HG03520 (cell line): ENCODE measurements at regions not wholly inside any gene's neighbourhood (a gene's known extent, or its start where the extent isn't known, plus 50 kb on each side); places are given as distances from the start of the nearest gene placed in this dataset.
"Not testable (repeated sequence)": the region's sequence is repeated elsewhere in the genome, so short reads cannot be mapped to it uniquely, and the experiment has no call there.

Experiments used
- ATAC-seq: cut with Tn5 transposase; IDR thresholded peaks from one replicate; pipeline ENCODE4 v1.9.1; 2021; ENCODE audit warnings: mild to moderate bottlenecking, moderate library complexity; ENCODE audit not compliant: unreplicated experiment

DNA sequence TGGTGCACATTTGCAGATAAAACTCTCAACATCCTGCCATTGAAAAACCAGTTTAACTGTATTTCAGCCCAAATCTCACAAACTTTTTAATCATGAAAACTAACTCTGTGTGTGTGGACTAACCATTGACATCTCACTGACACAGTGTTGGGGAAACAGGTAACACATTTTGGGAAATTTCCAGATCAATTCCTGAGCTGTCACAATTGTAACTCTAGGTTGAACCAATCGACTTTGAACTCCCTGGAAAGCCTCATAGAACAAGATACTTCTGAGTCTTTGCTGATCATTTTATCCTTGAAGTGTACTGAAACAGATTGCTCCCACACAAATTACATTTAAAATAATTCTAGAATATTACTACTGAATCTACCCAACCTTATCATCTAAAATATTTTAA lies 667.9 kb upstream of the NR2F2 start:
- ATAC-seq = no peak

- ATAC-seq = no peak
Measured at GRCh38 chr15:95663156-95664100, 667.1 kb upstream of the NR2F2 start.

DNA sequence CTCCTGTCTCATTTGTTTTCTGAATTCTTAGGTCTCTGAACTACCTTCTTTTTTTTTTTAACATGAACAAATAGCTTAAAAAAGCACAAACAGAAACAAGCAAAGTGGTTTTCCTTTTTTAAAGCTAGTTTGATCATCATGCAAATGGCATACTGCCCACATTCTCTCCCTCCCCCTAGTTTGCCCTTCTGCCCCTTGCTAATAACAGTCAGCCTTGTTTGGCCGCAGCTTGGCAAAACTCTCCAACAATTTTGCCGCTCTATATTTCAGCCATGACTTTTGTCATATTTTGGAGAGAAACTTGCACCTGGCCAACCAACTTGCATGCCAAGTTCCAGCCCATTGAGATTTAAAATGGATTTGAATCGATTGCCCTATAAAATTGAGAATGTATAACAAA lies 666.0 kb upstream of the NR2F2 start:
- ATAC-seq = no peak

DNA sequence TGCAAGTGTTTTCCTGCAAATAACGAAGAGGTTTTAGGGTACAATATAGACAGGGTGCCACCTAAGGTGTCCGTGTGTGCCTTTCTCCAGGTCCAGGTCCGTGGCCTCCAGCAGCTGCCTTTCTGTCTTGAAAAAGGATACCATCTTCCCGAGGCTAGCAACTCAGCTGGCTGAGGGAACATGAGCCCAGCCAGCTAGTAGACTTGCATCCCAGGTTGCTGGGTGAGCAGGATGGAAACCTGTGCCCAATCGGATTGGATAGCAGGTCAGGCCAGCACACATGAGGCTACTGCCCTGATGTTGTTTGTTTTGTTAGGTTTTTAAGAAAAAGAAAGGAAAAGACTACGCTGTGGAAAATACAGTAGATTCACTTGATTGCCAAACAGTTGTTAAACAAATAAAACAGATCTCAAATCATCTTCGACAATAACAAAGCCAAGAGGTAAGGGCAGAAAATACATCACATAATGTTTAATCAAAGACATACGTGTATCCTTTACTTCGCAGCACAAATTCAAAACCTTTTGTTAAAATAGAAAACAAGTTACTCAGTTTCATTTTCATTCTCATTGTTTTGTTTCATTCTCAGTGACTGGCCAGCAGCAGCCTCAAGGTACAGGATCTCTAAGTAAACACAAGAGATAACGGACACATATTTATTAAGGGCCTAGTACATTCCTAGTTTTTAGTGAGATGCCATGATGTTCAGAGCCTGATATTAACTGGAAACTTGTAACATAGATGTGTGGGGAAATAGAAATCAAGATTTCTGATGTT lies 661.2 kb upstream of the NR2F2 start:
- ATAC-seq = no peak

- ATAC-seq = no peak
Measured at GRCh38 chr15:95674031-95674430, 656.5 kb upstream of the NR2F2 start.

DNA sequence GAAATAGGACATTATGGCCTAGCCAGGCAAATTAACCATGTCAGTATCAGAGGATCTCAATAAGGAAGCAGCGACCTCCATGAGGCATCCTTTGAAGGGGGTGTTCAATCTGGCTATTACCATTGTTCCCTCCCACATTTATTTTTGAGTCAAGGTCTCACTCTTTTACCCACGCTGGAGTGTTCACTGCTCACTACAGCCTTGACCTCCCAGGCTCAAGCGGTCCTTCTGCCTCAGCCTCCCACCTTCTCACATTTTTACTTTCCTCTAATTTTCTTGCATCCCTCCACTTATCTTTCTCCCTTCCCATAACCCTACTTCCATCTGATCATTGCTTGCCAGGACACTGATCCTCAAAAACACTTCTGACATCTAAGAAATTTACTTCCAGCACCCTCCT lies 654.0 kb upstream of the NR2F2 start:
- ATAC-seq = no peak

DNA sequence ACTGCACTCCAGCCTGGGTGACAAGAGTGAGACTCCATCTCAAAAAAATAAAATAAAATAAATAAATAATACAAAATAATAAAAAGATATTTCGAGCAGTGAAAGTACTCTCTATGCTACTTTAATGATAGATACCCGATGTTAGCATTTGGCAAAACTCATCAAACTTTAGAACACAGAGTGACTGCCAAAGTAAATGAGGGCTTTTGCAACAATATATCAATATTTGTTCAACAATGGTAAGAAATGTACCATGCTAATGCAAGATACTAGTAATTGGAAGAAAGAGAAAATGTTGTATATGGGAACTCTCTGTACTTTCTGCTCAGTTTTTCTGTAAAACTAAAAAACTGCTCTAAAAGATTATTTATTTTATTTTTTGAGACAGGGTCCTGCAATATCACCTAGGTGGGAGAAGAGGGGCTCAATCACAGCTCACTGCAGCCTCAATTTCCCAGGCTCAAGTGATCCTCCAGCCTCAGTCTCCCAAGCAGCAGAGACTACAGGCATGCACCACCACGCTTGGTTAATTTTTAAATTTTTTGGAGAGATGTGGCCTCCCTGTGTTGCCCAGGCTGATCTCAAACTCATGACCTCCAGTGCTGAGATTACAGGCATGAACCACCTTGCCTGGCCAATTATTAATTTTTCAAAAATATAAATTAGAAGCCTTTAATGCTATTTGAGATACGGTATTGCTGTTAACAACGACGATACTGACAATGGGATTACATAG lies 650.5 kb upstream of the NR2F2 start:
- ATAC-seq = no peak

DNA sequence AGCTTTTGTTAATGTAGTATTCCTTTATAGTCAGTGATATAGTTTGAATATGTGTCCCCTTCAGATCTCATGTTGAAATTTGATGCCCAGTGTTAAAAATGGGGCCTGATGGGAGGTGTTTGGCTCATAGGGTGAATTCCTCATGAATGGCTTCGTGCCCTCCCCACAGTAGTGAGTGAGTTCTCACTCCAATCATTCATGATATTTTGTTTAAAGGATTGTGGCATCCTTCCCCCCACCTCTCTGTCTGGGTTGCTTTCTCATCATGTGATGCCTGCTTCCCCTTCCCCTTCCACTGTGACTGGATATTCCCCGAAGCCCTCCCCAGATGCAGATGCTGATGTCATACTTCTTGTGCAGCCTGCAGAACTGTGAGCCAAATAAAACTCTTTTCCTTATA lies 649.8 kb upstream of the NR2F2 start:
- no peak for ATAC-seq

GRCh38 chr15:95681836-95682544 lies 648.5 kb upstream of the NR2F2 start:
- no peak for ATAC-seq

- ATAC-seq = no peak
Measured at GRCh38 chr15:95684126-95684525, 646.4 kb upstream of the NR2F2 start.

DNA sequence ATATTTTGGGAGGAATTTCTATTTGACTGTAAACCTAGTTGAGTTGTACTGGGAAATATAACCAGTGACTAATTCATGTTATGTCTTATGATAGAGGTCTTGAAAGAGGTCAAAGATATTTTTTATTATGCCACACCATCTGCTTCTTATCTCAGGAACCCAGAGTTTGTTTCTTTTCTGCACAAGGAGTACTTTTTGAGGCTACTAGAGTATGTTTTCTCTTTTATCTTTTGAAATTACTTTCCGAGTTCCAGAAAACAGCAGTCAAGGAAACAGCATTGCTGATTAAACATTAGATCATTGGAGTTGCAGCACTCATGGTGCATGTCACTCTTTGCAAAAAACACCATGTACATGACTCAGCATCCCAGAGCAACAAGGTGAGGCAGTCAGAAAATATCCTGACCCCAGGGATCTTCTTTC lies 645.8 kb upstream of the NR2F2 start:
- no peak for ATAC-seq

DNA sequence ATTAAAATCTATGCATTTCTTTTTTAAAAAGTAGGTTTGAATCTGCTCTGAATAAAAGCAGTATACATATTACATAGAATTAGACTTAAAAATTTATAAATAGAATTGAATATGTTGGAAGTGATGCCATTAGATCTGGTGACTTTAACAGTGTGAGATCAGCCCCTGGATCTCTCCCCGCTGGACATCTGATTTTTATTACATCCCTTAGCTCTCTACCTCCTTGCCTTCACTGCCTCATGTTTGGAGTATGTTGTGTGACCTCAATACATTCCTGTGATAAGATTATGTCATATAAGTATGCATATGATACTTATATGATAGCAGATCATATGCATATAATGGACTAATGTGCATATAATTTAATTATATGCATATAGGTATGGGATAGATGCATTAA lies 643.4 kb upstream of the NR2F2 start:
- ATAC-seq = no peak

DNA sequence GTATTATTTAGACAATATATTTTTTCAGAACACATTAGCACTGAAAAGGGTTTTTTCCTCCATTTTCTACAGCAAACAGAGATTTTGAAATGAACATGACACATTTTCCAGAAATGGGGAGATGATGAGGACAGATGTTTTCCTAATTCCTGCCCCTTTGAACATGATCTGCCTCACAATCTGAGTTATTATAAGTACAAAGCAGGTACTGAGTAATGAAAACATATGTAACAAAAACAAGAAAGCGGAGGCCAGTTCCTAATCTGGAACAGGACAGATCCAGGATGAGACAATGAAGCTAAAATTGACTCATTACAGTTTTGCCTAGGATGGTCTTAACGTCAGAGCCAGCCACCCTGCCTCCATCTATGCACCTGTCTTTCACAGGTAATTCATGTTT lies 642.8 kb upstream of the NR2F2 start:
- no peak for ATAC-seq

- ATAC-seq = no peak
Measured at GRCh38 chr15:95690631-95691340, 639.7 kb upstream of the NR2F2 start.

DNA sequence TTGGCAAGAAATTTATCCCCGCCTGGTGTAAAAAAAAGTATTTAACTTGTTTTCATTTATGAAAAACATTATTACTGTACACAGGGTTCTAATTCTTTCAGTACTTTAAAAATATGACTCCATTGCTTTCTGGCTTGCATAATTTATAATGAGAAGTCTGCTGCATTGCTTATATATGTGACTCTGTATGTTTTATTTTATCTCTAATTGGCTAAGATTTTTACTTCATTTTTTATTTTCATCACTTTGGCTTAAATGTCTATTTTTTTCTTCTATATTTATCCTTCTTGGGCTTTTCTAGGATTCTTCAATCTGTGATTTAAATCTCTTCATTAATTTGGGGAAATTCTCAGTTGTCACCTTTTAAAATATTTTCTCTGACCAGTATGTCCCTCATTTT lies 636.6 kb upstream of the NR2F2 start:
- ATAC-seq = no peak

GRCh38 chr15:95698230-95698629 lies 632.3 kb upstream of the NR2F2 start:
- no peak for ATAC-seq

- no peak for ATAC-seq
Measured at GRCh38 chr15:95698951-95699350, 631.5 kb upstream of the NR2F2 start.

DNA sequence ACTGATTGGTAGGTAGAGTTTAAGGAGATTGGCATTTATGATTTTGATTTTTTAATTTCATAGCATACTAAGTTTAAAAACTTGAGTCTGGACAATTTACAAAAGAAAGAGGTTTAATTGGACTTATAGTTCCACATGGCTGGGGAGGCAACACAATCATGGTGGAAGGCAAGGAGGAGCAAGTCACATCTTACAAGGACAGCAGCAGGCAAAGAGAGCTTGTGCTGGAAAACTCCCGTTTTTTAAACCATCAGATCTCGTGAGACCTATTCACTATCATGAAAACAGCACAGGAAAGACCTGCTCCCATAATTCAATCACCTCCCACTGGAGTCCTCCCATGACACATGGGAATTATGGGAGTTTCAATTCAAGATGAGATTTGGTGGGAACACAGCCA lies 630.9 kb upstream of the NR2F2 start:
- no peak for ATAC-seq

DNA sequence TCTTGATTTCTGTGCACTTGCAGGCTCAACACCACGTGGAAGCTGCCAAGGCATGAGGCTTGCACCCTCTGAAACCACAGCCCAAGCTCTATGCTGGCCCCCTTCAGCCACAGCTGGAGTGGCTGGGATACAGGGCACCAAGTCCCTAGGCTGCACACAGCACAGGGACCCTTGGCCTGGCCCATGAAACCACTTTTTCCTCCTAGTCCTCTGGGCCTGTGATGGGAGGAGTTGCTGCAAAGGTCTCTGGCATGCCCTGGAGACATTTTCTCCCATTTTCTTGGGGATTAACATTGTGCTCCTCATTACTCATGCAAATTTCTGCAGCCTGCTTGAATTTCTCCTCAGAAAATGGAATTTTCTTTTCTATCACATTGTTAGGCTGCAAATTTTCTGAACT lies 629.8 kb upstream of the NR2F2 start:
- ATAC-seq = not testable (repeated sequence)

GRCh38 chr15:95701410-95701809 lies 629.1 kb upstream of the NR2F2 start:
- ATAC-seq = no peak
